ENCODE measurements at regions not wholly inside any gene's neighbourhood (a gene's known extent, or its start where the extent isn't known, plus 50 kb on each side); places are given as distances from the start of the nearest gene placed in this dataset.

DNA sequence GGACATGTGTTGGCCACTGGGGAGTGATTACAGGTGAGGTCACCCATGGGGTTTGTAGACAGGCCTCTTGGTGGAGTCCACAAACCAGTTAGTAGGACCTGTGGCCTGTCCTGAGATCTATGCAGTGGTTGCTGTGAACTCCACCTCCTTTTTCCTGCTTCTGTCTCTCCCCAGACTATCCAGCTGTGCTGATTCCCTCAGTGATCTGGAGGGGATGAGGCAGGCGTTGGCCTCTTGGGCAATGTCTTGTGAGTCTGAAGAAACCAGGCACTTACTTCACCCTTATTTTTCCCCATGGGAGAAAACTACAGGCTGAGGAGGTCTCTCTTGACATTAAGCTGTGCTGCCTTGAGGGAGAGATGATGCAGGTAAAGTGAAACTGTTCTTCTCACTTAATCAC lies 257.2 kb upstream of the PRICKLE1 start:
- no peak for DNase-seq

DNA sequence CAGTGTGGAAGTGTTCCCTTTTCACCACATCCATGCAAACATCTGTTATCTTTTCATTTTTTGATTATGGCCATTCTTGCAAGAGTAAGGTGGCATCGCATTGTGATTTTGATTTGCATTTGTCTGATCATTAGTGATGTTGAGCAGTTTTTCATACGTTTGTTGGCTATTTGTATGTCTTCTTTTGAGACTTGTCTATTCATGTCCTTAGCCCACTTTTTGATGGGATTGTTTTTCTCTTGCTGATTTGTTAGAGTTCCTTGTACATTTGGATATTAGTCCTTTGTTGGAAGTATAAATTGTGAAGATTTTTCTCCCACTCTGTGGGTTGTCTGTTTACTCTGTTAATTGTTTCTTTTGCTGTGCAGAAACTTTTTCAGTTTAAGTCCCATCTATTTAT lies 244.5 kb upstream of the PRICKLE1 start:
- DNase-seq = no peak

GRCh38 chr12:42828836-42829235 lies 239.3 kb upstream of the PRICKLE1 start:
- no peak for DNase-seq

DNA sequence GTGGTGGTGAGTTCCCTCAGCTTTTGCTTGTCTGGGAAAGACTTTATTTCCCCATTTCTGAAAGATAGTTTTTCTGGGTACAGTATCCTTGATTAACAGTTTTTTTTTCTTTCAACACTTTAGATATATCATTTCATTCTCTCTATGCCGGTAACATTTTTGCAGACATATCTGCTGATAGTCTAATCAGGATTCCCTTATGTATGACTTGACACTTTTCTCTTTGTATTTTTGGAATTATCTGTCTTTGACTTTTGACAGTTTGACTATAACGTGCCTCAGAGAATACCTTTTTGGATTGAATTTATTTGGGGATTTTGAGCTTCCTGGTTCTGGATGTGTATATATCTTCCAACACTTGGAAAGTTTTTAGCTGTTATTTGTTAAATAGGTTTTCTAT lies 234.8 kb upstream of the PRICKLE1 start:
- no peak for DNase-seq

GRCh38 chr12:42823679-42824078 lies 234.1 kb upstream of the PRICKLE1 start:
- no peak for DNase-seq

GRCh38 chr12:42819846-42820245 lies 230.3 kb upstream of the PRICKLE1 start:
- no peak for DNase-seq

- DNase-seq = no peak
Measured at GRCh38 chr12:42815068-42815467, 225.5 kb upstream of the PRICKLE1 start.

DNA sequence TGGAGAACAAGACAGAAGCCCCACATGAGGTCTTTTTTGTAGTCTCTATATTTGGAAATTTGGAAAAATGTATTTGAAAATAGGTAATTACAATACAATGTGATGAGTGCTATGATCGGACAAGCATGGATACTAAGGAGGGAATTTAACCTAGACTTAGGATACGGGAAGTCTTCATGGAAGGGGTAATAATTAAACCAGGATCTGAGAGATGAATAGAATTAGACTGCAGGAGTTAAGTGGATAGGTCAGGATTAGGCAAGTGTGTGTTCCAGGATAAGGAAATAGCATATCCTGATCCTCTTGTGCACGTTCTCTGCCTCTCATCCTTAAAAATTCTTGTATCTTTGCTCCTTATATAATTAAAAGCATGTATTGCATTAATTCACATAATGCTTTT lies 223.3 kb upstream of the PRICKLE1 start:
- DNase-seq = no peak

- DNase-seq = no peak
Measured at GRCh38 chr12:42812086-42812485, 222.5 kb upstream of the PRICKLE1 start.

DNA sequence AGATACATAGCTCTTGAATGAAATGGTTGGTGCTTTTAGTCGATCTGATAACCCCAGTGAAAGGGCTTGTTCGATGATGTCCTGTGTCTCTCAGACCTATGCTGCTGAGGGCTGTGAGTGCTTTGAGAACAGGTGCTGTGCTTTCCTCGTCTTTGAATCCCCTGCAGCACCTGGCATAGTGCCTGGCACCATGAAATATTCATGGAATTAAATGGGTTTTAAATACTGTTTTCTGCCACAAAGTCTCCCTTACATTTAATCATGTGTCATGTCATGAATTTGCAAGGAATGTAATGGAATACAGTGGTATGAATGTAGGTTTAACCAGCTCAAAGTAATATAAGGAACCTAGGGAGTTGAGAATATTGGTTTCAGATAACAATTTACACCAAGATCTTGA lies 220.5 kb upstream of the PRICKLE1 start:
- no peak for DNase-seq

- no peak for DNase-seq
Measured at GRCh38 chr12:42809226-42809625, 219.7 kb upstream of the PRICKLE1 start.

DNA sequence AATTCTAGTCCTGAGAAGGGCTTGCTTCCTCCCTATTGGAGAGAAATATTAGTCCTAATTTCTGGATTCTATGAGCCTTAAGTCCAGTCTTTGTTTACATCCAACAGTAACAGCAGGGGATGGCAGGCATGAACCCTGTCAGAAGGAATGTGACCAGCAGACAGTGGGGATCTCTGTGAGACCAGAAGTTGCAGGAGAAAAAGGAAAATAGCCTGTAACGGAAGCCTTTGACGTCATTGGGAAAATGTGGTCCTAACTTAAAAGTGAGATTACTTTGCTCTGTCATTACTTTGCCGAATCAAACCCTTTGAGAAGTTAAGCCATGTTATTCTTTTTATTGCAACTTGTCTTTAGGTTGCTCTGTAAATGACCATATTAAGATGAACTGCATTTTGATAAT lies 218.2 kb upstream of the PRICKLE1 start:
- DNase-seq = no peak

- no peak for DNase-seq
Measured at GRCh38 chr12:42807251-42807650, 217.7 kb upstream of the PRICKLE1 start.

DNA sequence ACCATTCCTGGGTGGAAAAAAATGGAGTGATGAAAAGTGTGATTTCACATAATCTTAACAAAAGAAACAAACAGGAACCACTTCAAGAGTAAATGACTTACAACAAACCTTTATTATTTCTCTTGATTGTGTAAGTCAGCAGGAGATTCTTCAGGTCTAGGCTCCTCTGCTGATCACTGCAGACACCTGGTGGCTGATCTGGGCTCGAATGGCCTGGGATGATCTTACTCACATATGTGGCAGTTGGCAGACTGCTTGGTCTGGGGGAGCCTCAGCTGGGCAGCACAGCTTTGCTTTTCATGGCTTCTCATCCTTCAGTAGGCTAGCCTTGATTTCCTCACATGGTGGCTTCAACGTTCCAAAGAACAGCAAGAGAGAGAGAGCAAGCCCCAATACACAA lies 215.4 kb upstream of the PRICKLE1 start:
- no peak for DNase-seq

DNA sequence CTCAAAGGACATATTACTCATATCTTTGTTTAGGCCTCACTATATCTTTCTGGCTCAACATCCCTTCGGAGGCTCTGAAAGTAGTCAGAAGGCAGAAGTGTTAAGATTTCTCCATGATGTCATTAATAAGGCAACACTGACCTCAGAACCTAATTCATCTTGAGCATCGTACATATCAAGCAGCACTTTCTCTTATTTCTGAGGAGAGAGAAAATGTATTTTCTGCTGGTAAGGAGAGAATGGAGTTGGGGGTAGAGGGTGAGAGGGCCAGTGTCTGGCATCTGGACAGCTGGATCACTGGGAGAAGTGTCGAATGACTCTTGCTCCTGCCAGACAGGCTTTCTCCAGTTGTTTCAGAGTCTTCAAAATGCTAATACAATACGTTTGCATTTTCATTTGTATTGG lies 213.2 kb upstream of the PRICKLE1 start:
- DNase-seq = no peak

GRCh38 chr12:42801271-42801670 lies 211.7 kb upstream of the PRICKLE1 start:
- DNase-seq = no peak

- DNase-seq = no peak
Measured at GRCh38 chr12:42799966-42800365, 210.4 kb upstream of the PRICKLE1 start.

DNA sequence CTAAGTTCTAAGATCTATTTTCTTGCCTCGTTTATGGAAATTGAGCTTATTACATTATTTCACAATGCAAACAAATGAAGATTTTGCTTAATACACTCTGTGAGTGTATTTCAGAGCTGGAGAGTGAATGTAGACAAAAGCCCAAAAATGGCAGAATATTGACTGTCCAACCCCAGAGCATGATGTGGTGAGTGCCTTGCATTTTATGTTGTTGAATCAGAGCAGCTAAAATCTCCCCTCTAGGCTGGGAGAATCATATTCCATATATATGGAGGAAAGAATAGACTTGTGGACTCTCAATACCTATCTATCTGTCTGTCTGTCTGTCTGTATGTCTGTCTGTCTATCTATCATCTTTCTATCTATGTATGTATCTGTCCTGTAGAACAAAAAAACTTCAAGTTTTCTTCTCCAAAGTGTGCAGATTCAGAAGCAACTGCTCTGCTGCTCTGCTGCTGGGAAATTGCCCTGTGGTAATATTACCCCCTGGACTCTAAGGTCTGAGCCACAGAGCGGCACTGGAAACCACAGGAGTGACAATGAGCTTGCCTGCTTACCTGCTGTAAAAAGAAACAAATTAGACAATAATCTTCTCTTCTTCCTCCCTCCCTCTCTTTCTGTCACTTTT lies 209.4 kb upstream of the PRICKLE1 start:
- no peak for DNase-seq

DNA sequence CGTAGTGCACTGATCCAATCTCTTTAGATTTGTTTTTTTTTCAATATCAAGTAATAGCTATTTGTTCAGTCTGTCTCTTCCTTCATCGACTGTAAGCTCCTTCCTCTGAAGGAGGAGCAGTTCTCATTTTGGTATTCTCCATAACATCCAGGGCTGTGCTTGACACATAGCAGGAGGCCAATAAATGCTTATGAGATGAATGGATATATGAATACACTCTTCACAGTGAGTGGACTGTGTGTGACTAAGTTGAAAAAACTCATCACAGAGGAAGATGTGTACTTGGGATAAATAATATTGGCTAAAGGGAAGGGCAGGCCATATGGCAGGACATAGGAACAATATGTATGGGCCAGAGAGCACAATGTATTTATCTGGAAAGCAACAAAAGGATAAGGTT lies 205.3 kb upstream of the PRICKLE1 start:
- no peak for DNase-seq

DNA sequence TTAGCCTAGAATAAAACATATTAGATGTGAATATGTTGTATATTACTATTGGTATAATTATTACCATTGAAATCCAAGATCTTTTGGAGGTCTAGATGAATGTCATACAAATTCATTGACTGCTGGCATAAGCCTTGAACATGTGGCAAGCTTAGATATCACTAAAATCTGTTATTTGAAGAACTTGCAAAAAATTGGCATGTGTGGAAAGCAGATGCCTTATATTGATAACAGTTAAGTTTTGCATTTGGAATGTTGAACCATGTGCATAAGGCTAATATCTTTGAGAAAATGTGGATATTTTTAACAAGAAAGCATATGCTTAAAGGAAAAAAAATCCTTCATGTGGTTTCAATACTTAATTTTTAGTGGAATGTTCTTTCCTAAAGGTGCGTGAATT lies 203.6 kb upstream of the PRICKLE1 start:
- no peak for DNase-seq

DNA sequence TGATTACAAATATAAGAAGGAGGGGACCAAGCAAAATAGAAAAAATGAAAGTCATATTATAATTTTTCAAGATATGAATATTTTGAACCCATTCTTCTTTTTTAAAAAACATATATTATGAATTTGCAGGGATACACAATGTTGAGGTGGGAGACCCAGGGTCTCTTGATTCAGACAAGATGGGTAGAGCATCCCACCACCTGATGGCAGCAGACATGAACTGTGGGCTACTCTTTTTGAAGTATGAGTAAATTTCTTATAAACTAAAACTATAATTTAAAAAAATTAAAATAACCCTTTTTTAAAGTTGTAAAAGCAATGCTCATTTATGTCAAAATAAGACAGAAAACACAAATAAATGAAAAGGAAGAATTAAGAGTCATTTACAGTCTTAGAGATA lies 202.7 kb upstream of the PRICKLE1 start:
- DNase-seq = no peak

DNA sequence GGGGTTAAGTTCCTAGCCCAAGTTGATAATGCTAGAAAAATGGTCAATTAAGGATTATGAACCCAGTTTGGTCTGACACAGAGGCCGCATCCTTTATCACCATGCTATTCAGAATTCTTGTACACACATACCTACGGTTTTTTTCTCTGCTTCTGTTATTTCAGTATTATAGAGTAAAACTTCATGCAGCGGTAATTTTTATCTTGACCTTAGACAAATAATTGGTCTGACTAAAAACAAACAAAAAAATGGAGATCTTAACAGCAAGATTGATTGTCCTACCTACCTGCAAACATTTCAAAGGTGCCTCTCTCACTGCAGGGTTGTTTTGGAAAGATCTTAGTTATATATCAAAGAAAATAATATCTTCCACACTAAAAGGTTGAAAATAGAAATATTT lies 201.9 kb upstream of the PRICKLE1 start:
- DNase-seq = no peak

DNA sequence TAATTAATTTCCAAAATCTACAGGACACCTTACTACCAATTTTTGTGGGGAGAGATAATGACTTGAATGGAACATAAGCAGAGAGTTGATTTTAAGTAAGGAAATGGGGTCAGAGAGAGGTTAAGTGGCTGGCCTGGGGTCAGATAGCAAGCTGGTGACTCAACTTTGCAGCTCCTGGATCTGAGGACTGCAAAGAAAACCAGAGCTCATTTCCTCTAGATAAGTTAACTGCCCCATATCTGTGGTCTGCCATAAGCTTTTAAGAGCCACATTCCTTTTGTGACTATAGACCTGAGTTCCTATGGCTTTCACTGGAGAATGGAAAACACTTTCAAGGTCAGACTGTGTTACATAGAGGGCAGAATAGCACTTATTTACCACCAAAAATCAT lies 201.2 kb upstream of the PRICKLE1 start:
- DNase-seq = no peak

DNA sequence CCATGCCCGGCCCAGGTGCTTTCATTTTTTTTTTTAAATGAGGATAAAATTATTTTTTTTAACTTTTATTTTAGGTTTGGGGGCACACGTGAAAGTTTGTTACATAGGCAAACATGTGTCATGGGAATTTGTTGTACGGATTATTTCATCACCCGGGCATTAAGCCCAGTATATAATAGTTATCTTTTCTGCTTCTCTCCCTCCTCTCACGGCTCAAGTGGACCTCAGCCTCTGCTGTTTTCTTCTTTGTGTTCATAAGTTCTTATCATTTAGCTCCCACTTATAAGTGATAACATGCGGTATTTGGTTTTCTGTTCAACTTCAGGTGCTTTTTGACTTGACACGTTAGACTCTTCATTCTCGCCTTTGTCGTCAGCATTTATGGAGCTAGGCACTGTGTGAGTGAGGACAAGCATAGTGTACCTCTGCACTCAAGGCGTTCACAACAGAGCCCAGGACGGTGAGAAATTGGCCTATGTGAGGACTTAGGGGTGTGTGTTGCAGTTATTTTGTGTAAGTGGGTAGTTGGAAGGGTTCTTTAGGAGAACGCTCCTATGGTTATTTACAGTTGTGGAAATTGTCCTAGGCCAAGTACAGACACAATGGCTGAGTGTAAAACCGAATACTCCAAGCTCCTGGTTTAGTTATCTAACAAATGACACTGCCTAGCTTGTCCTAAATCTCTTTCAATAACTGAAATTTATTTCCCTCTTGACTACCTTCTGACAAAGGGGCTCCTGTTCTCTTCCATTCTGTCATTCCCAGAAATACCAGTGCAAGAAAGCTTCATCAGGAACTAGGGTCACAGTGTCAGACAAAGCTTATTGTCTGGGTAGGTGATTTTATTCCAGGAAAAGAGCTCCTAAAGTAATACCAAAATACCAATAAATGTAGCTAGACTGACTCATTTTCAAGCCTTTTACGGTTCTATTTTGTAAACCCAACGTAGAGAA lies 200.5 kb upstream of the PRICKLE1 start:
- no peak for DNase-seq

Data from midbrain (tissue), 1 donor.